ENCODE measurements at regions not wholly inside any gene's neighbourhood (a gene's known extent, or its start where the extent isn't known, plus 50 kb on each side); places are given as distances from the start of the nearest gene placed in this dataset.
A peak's percentile ranks its signal among the peaks of the same experiment; 100 is the strongest.
"Not testable (repeated sequence)": the region's sequence is repeated elsewhere in the genome, so short reads cannot be mapped to it uniquely, and the experiment has no call there.

DNA sequence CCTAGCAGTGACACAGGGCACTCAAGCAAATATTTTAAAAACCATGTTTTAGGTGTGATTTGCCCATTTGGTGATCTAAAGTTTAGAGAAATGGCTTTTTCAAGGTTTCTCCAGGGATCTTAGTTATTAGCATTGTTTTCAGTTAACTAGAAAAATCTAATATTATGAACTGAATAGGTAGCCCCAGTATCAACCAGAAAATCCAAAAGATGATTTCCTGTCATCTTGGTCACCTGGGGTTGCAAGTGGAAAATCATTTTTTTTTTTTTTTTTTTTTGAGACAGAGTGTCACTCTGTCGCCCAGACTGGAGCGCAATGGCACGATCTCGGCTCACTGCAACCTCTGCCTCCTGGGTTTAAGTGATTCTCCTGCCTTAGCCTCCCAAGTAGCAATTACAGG, 106.6 kb upstream of the FMN2 start:
- DNase-seq (ENCODE audit: low read depth): no peak

DNA sequence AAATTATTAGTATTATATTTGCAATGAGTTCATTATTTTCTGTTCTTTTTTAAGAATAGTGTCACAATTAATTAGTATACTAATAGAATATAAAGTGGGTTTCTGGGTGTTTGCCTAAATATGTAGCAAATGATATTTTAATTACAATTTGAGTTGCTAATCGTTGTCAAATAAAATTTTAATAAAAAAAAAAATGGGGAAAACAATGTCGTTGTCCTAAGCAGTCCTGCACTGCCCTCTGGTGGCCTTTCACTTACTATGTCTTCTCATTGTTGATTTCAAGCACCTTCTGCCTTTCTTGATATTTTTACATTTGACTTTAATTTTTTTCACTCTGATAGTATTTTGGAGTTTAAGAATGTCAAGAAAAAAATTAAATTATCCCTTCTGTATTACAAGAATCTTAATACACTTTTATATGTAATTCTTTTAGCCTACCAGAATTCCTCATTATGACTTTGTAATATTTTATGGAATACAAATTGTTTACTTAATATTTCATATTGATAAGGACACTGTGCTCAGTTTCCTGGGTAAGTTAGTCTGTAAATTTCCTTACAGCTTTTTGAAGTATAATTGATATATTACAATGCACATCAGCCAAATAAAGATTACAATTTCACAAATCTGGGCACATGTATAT, 104.5 kb upstream of the FMN2 start:
- DNase-seq (ENCODE audit: low read depth): peak; percentile 2

DNA sequence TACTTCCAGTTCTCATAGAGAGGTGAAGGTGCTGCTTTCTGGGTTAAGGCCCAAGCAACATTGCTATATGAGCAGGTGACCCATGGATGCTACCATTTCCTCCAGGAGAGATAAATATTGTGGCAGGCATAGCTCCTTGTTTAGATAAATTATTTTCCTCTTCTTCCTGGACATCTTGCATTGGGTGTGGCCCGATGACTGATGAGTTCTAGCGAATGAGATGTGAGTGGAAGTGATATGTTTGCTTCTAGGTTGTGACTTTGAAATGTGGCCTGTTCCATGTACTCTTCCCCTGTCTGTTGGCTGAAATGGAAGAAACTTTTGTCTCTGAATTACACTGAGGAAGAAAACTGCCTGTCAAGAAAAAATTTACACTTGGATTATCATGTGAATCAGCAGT, 101.7 kb upstream of the FMN2 start:
- DNase-seq (ENCODE audit: low read depth): no peak

DNA sequence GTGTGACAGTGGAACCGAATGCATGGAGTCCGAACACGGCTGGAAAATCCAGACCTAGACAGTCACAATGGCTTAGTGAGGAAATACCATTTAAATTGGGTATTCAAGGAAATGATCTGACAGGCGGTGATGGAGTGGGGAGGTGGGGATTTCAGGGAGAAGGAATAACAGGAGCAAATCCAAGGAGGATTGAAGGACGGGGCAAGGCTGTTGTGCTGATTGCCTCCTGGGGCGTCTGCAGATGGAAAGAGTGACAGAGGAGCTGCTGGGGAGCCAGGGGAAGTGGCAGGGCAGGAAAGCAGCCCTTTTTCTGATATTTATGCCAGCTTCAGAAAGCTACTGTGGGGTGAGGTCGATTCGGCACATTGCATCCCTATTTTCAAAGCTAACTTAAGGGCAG, 99.1 kb upstream of the FMN2 start:
- not testable (repeated sequence) for DNase-seq (ENCODE audit: low read depth)

DNA sequence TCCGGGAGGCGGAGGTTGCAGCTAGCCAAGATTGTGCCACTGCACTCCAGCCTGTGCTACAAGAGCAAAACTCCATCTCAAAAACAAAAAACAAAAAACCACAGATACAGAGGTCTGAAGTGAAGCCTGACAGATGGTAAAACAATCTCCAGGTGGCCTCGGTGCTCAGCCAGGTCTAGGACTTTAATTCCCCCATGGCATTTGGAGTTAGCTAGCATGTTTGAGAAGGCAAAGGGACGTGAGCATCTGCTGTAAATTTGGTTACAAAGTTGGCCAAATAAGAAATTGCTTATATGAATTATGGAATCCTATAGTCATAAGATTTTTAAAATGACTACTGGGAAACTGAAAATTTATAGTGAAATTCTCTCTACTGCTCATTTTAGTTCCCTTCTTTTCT, 98.3 kb upstream of the FMN2 start:
- no peak for DNase-seq (ENCODE audit: low read depth)

DNA sequence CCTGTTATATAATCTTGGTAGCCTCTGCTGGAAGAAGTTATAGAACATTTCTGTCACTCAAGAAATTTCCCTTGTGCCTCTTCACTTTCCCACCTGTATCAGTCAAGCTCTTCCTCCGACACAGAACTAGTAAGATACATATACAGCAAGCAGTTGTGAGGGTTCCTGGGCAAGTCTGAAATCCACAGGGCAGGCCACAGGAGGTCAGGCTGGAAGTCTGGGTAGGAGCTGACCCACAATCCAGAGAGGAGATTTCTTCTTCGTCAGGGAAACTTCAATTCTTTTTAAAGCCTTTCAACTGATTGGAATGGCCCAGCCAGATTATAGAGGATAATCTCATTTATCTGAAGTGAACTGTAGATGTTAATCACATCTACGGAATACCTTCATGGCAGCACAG, 96.4 kb upstream of the FMN2 start:
- DNase-seq (ENCODE audit: low read depth): no peak

DNA sequence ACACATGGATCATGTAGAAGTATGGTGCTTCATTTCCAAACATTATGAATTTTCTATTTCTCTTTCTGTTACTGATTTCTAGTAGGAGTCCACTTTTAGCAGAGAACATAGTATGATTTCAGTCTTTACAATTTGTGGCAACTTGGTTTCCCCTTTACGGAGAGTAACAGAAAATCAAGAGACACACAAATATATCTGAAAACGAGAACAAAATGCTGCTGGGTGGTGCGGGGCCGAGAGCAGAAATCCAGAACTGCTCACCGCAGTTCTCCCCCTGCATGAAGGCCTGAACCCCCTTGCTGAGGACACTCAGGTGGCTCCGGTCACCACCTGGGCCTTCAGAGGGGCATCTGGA, 94.5 kb upstream of the FMN2 start:
- DNase-seq (ENCODE audit: low read depth): no peak

DNA sequence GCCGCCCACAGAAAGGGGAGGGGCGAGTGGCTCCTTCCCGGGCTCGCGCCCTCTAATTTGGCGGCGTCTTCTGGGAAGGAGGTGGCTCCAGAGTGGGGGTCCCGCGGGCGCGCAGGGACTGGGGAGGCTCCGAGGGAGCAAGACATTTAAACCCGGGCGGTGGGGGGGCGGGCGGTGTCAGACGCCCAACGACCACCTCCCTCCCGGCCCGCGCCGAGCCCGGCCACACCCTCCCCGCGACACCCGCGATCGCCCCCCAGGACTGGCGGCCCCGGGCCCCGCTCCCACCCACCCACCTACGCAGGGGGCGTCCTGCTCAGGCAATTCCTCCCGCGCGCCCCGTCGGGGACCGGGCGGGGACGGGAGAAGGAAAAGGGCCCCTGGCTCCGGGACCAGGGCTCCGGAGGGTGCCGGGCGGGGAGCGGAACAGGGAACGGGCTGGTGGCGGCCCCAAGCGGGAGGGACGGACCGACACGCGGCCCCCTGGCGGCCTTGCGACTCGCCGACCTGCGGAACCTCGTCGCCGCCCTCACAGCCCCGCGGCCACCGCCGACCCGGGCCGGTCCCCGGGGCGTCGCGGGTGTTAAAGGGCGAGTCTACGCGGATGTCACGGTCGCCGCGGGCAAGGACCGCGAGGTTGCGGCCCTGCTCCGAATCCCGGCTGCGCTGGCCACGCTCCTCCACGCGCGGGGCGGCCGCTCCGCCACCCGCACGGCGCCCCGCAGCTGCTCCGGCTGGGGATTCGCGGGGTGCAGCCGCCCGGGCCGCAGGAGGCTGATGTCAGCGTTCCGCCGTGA, 94.0 kb upstream of the FMN2 start:
- no peak for DNase-seq (ENCODE audit: low read depth)

DNA sequence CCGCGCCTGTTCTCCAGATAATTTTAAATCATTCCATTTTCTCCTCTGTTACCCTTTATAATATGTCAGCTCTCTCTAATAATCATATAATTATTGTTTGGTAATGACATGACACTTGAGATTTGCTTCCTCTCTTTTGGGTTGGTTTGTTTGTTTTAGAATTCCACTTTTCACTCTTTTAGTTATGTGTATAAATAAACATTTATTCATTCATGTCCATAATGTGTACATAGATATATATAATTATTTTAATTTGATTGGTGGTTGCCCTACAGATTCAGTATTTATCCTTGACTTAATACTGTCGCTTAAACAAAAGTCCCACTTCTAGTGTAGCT, 93.4 kb upstream of the FMN2 start:
- DNase-seq (ENCODE audit: low read depth): no peak

DNA sequence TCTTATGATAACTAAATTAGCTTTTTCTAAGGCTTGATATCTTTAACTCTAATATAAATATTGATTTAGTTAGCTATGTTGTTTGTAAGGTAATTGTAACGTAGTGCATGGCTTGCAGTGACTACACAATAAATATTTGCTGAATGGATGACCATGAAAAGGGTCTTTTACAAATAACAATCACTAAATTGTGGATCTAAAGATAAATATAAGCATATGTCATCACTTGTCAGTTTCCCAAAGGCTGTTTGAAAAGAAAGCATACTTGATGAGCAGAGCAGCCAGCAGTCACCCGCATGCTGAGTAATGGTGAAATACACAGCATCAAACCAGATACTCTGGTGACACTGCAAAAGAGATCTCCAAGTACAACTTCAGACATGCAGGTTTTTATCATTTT, 92.5 kb upstream of the FMN2 start:
- no peak for DNase-seq (ENCODE audit: low read depth)

DNA sequence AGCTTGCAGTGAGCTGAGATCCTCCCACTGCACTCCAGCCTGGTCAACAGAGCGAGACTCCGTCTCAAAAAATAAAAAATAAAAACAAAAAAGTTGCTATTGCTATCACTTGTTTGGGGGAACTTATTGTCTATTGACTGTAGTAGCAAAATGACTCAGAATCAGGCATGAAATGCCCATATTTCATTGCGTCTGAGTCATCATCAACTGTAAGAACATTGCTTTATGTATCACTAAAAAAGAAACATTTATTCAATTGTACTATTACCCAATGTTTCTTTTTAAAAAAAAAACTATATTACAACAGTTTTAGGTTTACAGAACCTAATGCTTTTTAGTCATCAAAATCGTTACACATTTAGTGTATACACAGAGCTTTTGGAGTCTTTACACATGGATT, 91.0 kb upstream of the FMN2 start:
- no peak for DNase-seq (ENCODE audit: low read depth)

DNA sequence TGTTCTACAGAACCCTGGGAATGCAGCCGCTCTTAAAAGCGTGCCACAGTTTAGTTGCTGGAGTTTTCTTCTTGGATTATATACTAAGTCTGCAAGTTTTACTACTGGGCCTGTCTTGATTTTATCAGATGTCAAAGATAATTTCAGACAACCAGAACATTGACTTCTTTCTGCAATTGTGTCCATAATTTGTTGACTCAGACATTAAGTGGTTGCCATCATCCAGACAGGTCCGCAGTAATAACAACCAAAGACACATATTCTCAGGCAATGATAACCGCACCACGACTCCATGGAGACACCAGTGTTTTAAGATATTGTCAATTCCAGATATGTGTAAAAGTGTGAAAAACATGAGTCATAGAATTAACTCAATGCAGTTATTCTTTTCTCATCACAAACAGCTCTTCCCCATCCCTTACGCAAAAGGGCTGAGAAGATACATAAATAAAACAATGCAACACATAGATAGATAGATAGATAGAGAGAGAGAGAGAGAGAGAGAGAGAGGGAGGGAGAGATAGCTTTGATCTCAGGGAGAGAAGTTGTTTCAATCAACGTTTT, 90.4 kb upstream of the FMN2 start:
- no peak for DNase-seq (ENCODE audit: low read depth)

DNA sequence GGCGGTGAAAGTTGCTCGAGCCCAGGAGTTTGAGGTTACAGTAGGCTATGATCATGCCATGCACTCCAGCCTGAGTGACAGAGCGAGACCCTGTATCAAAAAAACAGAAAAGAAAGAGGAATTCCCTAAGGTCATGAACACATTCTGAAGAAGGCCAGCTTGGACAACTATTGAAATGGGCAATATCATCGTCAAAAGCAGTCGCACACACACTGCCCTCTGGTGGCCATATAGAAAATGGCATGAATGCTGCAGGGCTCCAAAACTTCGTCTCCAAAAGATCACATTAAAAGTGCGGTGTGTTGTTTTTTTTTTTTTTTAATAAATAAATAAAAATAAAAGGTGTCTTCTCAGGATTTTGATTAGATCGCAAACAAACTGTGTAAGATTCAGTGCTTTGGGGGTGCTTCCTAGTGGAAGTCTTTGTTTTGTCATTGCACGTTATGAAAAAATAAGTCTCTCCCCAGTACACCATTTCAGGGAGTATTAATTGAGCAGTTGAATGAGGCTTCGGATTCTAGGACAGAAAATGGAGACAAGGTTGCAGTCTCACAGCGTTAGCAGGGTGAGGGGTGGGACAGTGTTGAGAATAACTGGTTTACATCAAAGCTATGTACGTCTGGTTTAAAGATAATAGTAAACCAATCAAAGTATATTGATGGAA, 87.5 kb upstream of the FMN2 start:
- DNase-seq (ENCODE audit: low read depth): no peak

DNA sequence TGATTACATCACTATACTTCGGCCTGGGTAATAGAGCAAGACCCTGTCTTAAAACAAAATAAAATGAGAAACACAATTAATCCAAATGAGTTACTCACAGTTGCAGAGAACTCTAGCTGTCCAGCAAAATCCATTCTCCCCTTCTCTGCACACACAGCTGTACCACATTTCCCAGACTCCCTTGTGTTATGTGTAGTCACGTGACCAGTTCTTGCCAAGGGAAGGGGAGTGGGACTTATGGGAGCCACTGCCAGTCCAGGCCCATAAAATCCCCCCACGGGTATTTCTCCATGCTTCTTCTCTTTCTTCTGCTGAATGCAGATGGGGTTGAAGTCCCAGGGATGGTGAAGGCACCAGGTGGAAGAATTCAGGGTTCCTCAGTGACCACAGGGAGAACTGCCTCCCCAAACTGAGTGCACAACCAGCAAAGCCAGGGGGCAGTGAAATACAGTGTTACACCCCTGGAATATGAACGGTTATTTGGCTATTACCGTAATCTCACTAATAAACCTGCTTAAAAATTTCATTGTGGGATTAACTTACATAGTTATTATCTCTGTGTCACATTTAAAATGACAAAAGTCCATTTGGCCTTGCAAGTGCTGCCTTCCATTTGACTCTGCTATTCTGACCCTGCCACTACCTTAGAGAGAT, 85.6 kb upstream of the FMN2 start:
- DNase-seq (ENCODE audit: low read depth): no peak

DNA sequence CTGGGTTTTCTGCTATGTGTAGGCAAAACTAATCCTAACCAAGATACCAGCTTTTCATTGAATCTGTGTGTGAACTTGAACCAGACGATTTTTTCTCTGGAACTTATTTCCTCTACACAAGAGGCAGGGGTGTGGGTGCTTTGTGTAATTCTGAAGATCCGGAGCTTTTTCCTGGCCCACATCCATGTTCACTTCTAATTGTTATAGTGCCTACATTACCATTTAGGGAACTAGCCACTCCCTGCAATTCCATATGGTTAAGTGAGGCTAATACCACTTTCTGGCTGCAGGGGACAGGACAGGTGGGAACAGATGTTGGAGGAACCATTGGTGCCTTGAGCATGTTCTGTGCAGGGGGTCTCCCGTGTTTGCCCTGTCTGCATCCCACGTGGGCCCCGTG, 83.4 kb upstream of the FMN2 start:
- no peak for DNase-seq (ENCODE audit: low read depth)

DNA sequence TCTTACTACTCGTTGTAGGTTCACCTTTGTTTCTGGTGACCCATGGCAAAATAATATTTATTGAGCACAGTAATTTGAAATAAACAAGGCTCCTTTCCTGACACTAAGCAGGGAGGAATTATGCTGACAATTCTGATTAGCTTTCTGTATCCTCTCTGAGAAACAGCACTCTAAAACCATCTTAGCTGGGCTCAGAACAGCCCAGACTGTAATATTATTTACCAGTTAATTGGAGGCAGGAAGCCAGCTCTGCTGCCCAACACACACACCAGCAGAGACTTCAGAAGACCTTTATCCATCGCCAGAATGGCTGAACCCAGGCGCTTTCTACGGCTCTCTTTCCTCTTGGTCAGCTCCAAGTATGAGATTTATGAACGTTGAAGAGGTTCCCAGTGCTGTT, 77.6 kb upstream of the FMN2 start:
- DNase-seq (ENCODE audit: low read depth): no peak

DNA sequence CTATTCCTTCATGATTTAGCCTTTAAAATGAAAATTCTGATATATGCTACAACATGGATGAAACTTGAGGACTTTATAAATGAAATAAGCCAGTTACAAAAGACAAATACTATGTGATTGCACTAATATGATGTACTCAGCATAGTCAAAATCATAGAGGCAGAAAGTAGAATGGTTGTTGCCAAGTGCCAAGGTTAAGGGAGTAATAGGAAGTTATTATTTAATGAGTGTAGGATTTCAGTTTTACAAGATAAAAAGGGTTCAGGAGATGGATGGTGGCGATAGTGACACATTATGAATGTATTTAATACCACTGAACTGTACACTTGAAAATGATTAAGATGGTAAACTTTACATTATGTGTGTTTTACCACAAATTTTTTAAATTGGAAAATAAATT, 73.1 kb upstream of the FMN2 start:
- DNase-seq (ENCODE audit: low read depth): no peak

DNA sequence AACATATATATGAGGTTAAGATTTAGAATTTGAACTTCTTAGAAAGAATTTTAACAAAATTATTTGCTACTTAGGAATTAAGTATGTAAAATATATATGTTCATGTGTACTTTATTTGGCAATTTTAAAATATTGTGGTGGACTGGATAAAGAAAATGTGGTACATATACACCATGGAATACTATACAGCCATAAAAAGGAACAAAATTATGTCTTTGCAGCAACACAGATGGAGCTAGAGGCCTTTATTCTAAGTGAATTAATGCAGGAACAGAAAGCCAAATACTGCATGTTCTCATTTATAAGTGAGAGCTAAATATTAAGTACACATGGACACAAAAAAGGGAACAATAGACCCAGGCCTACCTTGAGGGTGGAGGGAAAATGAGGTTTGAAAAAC, 72.2 kb upstream of the FMN2 start:
- no peak for DNase-seq (ENCODE audit: low read depth)

DNA sequence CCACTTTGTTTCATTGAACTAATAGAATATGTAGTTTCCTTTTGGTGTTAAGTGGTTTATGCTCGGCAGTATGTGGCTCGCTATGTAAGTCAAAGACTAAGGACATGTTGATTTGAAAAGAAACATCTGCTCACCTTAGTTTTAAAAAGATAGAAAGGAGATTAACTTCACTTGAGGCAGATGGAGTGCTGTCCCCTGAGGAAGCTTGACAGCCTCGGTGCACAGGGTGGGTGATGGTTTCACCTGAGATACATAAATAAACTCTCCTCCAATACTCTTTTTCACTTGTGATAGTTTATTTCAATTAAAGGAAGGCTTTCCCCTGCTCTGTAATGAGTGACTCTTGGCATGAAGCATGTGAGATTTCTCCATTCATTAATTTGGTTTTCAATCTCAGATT, 70.8 kb upstream of the FMN2 start:
- DNase-seq (ENCODE audit: low read depth): no peak

DNA sequence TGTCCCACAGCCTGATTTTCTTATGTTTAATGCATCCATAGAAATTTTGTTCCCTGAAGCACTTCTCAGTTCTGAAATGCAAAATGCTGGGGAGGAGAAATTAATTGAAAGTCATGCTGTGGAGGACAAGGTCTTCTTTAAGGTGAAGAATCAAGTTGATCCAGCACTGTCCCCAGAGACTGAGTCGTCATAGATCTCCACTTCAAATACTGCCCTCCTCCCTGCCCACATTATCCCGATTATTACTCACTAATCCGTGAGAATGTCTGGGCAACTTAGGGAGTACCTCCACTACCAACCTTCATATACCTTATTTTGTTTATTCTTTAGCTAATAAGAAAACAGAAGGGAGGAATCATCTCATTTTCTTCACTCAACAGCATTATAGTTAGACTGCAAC, 70.0 kb upstream of the FMN2 start:
- DNase-seq (ENCODE audit: low read depth): no peak

DNA sequence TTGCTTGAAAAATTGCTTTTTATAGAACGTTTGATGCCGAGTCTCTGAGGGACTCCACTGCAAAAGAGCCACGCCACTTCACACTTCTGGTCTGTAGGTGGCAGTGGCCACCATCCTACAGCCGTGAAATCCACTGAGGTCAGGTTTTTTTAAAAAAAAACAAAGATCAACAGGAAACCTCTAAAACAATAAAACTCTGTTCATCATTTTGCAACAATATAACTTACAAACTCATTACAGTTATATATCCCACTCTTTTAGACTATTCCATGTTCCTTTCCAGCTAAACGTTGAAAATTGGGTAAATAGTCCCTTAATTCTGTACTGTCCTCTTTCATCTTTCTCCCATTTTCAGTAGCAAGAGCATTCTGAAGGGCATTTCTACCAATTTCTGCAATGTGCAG, 64.6 kb upstream of the FMN2 start:
- peak; percentile 4 for DNase-seq (ENCODE audit: low read depth)

DNA sequence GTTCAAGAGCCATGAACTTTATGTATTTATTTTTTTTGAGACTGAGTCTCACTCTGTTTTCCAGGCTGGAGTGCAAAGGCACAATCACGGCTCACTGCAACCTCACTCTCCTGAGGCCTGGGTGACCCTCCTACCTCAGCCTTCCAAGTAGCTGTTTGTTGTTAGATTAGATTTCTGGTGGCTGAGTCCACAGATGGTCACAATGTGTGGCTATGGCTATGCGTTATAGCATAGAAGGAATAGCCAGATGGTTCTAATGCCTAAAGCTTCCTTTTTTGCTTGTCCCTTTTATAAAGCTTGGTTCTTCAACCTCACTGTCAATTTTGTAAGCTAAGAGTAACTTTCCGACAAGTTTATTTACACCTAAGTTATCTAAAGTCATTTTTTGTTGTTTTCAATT, 62.3 kb upstream of the FMN2 start:
- DNase-seq (ENCODE audit: low read depth): no peak

DNA sequence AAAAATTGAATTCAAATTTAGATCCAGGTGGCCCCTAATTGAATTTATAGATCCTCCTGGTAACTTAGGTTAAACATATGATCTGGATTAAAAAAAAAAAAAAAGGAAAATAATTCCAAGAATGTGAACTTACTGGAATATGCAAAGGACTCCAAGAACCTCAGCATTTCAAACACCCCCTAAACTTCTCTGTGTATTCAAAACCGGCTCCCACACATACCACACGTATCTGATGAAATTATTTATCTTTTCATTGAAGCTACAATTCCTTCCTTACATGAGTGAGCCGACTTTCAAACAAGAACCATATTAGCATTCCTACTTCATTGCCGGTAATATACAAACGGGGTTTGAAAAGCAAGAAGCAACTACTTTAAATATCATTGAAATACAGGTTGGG, 61.4 kb upstream of the FMN2 start:
- DNase-seq (ENCODE audit: low read depth): no peak

Measured in forelimb muscle (tissue), 1 donor.